Colonic mucosa (tissue), 4 donors: ENCODE measurements at regions not wholly inside any gene's neighbourhood (a gene's known extent, or its start where the extent isn't known, plus 50 kb on each side); places are given as distances from the start of the nearest gene placed in this dataset.
"Not testable (repeated sequence)": the region's sequence is repeated elsewhere in the genome, so short reads cannot be mapped to it uniquely, and the experiment has no call there.

Source experiments
- DNase-seq: peaks from one replicate; pipeline ENCODE4 v3.0.0-alpha.2; 2020
- H3K27ac ChIP-seq: fragments of 200-600 bp; one replicate; pipeline ENCODE4 v1.8.0; 2021
- H3K27me3 ChIP-seq: fragments of 200-600 bp; one replicate; pipeline ENCODE4 v1.8.0; 2021
- H3K36me3 ChIP-seq: fragments of 200-600 bp; one replicate; pipeline ENCODE4 v1.8.0; 2021
- H3K4me1 ChIP-seq: fragments of 200-600 bp; one replicate; pipeline ENCODE4 v1.8.0; 2021; ENCODE audit warnings: mild to moderate bottlenecking
- H3K4me3 ChIP-seq: fragments of 200-600 bp; one replicate; pipeline ENCODE4 v1.8.0; 2021
- H3K9ac ChIP-seq, 2 donors: one replicate each; pipeline ENCODE4 v1.7.0; 2013; ENCODE audit warnings: control low read depth in 2 of 2, low read depth in 2 of 2, low read length in 2 of 2
- H3K9me3 ChIP-seq: fragments of 200-600 bp; one replicate; pipeline ENCODE4 v1.8.0; 2021
- intact Hi-C: fragments of 100-400 bp; cut with DNase I; formaldehyde crosslinking; loops from one replicate; pipeline ENCODE4 v1.14.1; 2022
- TF ChIP-seq, protein P1 (sequence below): fragments of 200-600 bp; IDR thresholded peaks from one replicate; pipeline ENCODE4 v1.8.0; 2022; ENCODE audit warnings: antibody characterized with exemption, mild to moderate bottlenecking
- donor health status: healthy.
- donor health status: DM: no; HTN: no; CAD: no.
- donor health status: DM: no; HTN: no; CAD: no.

DNA sequence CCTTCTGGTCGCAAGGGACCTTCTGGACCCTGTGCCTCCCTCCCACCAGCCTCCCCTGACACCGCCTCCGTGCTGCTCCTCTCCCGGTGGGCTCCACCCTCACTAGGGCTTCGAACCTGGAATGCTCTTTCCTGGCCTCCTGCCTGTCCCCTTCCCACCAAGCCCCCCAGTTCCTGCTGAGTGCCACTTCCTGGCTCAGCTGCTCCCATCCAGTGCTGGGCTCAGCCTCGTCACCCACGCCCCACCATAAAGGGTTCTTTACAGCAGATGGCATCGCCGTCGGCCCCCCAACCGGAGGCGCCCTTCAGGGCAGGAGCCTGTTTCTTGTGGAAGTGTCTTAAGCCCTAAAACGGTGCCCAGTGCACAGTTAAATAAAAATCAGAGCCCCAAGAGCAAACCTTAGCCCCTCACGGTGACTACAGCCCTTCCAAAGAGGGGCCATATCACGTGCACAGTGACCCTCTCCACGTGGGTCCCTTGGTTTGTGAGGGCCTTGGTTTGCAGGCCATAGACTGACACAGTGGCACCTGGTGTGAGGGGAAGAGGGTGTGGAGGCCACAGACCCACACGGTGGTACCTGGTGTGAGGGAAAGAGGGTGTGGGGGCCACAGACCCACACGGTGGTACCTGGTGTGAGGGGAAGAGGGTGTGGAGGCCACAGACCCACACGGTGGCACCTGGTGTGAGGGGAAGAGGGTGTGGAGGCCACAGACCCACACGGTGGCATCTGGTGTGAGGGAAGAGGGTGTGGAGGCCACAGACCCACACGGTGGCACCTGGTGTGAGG is 111.4 kb downstream of the METRNL start:
- Histone ChIP-seq H3K36me3 (no peaks in the 10 kb centered on the region), H3K4me1 (no peaks in the 10 kb centered on the region), H3K27ac (no peak overlapping the region), H3K27me3 (no peaks in the 10 kb centered on the region), H3K4me3 (no peak overlapping the region), H3K9me3 (no peaks in the 10 kb centered on the region), H3K9ac (no peak overlapping the region)
- DNase-seq, result peak; percentile 15
- TF ChIP-seq, protein P1, sequence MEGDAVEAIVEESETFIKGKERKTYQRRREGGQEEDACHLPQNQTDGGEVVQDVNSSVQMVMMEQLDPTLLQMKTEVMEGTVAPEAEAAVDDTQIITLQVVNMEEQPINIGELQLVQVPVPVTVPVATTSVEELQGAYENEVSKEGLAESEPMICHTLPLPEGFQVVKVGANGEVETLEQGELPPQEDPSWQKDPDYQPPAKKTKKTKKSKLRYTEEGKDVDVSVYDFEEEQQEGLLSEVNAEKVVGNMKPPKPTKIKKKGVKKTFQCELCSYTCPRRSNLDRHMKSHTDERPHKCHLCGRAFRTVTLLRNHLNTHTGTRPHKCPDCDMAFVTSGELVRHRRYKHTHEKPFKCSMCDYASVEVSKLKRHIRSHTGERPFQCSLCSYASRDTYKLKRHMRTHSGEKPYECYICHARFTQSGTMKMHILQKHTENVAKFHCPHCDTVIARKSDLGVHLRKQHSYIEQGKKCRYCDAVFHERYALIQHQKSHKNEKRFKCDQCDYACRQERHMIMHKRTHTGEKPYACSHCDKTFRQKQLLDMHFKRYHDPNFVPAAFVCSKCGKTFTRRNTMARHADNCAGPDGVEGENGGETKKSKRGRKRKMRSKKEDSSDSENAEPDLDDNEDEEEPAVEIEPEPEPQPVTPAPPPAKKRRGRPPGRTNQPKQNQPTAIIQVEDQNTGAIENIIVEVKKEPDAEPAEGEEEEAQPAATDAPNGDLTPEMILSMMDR, result no peak
- intact Hi-C loops, result no loop called here

DNA sequence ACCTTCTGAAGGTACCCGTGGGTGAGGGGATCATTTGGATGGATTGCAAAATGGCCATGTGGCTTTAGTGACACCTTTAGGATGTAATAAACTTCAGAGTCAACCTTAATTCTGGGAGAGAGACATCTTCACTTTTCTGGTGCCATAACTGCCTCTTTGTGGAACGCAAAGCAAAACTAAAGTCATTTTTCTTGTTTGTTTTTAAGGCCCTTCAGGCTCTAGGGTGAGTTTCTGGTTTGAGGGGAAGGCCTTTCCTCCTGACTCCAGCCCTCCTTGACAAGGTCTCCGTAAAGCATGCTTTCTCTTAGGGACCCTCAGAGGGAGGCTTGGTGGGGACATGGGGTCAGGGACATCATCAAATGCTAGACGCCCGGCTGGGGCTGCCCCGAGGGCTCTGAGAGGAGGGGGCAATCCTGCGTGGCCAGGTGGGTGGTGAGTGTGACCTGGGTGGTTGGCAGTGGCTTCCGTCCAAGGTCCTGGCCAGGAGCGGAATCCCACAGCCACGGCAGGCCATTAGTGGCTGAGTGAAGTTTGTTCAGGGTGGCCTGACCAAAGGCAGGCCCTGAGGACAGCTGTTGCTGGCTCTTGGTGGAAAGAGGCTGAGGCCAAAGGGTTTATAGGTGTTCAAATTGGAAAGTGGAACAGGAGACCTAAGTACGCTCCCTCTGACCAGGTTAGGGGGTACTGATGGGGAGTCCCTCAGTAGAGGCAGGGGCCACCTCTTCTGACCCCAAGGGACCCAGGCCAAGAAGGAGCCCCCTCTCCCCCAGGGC is 112.2 kb downstream of the METRNL start:
- TF ChIP-seq, protein P1, result no peak
- DNase-seq, result no peak
- Histone ChIP-seq H3K27ac (no peak overlapping the region), H3K9ac (no peak overlapping the region), H3K27me3 (no peaks in the 10 kb centered on the region), H3K4me3 (no peak overlapping the region), H3K4me1 (no peaks in the 10 kb centered on the region), H3K9me3 (no peaks in the 10 kb centered on the region), H3K36me3 (no peaks in the 10 kb centered on the region)
- intact Hi-C loops, result no loop called here

DNA sequence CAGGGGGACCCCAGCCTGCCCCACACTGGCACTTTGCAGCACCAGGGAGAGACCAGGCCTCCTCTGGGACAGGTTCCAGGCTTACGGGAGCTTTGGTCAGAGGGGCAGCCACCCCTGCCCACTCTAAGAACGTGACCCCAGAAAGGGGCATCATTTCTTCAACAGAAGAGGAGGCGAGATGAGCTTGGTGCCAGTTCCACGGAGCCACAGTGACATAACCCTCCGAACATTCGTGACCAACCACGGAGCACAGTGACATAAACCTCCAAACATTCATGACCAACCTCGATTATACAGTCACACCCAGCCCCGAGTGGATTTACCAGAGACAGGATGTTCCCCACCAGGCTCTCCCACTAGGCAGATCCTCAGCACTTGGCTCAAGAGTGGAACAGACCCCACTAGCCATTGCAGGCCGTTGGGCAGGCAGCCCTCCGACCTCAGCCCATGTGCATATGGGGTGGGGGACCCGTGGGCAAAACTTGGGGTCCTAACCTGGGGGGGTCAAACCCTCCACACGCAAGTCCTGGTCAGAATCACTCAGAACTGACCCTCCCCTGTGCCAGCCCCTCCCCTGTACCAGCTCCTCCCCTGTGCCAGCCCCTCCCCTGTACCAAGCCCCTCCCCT is 112.9 kb downstream of the METRNL start:
- Histone ChIP-seq H3K4me1 (no peaks in the 10 kb centered on the region), H3K9ac (no peak overlapping the region), H3K36me3 (no peaks in the 10 kb centered on the region), H3K4me3 (no peak overlapping the region), H3K27ac (no peak overlapping the region), H3K9me3 (no peaks in the 10 kb centered on the region), H3K27me3 (no peaks in the 10 kb centered on the region)
- intact Hi-C loops, result no loop called here
- TF ChIP-seq, protein P1, result no peak
- DNase-seq, result peak; percentile 17

DNA sequence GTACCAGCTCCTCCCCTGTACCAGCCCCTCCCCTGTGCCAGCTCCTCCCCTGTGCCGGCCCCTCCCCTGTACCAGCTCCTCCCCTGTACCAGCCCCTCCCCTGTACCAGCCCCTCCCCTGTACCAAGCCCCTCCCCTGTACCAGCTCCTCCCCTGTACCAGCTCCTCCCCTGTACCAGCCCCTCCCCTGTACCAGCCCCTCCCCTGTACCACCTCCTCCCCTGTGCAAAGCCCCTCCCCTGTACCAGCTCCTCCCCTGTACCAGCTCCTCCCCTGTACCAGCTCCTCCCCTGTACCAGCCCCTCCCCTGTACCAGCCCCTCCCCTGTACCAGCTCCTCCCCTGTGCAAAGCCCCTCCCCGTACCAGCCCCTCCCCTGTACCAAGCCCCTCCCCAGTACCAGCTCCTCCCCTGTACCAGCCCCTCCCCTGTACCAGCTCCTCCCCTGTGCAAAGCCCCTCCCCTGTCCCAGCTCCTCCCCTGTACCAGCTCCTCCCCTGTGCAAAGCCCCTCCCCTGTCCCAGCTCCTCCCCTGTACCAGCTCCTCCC is 113.5 kb downstream of the METRNL start:
- H3K9me3 ChIP-seq, intact Hi-C loops: not testable (repeated sequence)
- DNase-seq, result peak; percentile 16

DNA sequence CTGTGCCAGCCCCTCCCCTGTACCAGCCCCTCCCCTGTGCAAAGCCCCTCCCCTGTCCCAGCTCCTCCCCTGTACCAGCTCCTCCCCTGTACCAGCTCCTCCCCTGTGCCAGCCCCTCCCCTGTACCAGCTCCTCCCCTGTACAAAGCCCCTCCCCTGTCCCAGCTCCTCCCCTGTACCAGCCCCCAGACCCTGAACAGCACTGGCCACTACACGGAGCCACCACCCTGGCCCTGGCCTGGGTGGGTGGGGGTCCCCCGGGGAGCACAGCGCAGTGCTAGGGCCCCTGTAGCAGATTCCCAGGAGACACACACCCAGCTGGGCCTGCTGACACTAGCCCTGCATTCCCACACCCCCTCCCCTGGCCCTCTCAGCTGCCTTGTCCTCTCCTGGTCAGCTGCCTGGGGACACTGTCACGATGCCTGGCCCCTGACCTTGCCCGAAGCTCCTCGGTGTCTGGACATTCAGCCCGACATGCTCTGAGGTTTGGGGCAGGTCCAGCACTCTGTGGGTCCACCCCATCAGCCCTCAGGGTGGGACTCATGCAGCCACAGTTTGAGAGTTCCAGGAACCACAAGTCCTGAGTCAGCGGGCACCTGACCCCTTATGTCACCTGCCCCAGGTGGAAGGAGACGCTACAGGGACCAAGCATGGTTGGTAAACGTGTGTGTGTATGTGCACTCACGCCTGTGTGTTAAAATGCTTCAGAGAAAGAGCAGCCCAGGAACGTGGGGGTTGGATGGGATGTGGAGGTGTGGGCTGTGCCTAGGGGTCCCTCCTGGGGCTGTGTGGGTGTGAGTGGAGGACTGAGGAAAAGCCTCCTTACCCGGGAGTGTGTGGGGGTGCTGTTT is 114.2 kb downstream of the METRNL start:
- Histone ChIP-seq H3K27me3 (no peaks in the 10 kb centered on the region), H3K36me3 (no peaks in the 10 kb centered on the region), H3K4me1 (no peaks in the 10 kb centered on the region), H3K9ac (no peak overlapping the region), H3K27ac (no peak overlapping the region), H3K9me3 (no peaks in the 10 kb centered on the region), H3K4me3 (no peak overlapping the region)
- intact Hi-C loops, result no loop called here
- DNase-seq, result no peak
- TF ChIP-seq, protein P1, result no peak

More for the DNA sequence above, 113.5 kb downstream of the METRNL start:
- H3K27ac ChIP-seq, H3K4me1 ChIP-seq, H3K4me3 ChIP-seq, H3K27me3 ChIP-seq, H3K9ac ChIP-seq, H3K36me3 ChIP-seq: not testable (repeated sequence)
